DOHH2 (cell line): ENCODE measurements at regions not wholly inside any gene's neighbourhood (a gene's known extent, or its start where the extent isn't known, plus 50 kb on each side); places are given as distances from the start of the nearest gene placed in this dataset.

Experiments
- H3F3A ChIP-seq: fragments of 200-600 bp; sonication (generic), shearing (Covaris generic); 2 replicates; pipeline ENCODE4 v1.6.0; 2016; ENCODE audit warnings: antibody characterized with exemption, mild to moderate bottlenecking; ENCODE audit not compliant: control insufficient read depth, insufficient read depth
- H3K27ac ChIP-seq: fragments of 200-600 bp; sonication (generic); 2 replicates; pipeline ENCODE4 v1.5.1; 2014; ENCODE audit warnings: low read depth, mild to moderate bottlenecking, low read length, moderate library complexity
- H3K27me3 ChIP-seq: fragments of 200-600 bp; sonication (generic); 2 replicates; pipeline ENCODE4 v1.6.1; 2014; ENCODE audit warnings: mild to moderate bottlenecking, low read length, mixed read lengths; ENCODE audit not compliant: control insufficient read depth
- H3K36me3 ChIP-seq: fragments of 200-600 bp; sonication (generic); 2 replicates; pipeline ENCODE4 v1.6.1; 2014; ENCODE audit warnings: mild to moderate bottlenecking, low read length, moderate library complexity, mixed read lengths; ENCODE audit not compliant: control insufficient read depth
- H3K4me1 ChIP-seq: fragments of 200-600 bp; sonication (generic); 2 replicates; pipeline ENCODE4 v1.6.1; 2014; ENCODE audit warnings: mild to moderate bottlenecking, low read length, mixed read lengths; ENCODE audit not compliant: control insufficient read depth
- H3K4me2 ChIP-seq: fragments of 200-600 bp; sonication (generic); 2 replicates; pipeline ENCODE4 v1.6.0; 2014; ENCODE audit warnings: mild to moderate bottlenecking, low read length, moderate library complexity
- H3K4me3 ChIP-seq: fragments of 200-600 bp; sonication (generic); 2 replicates; pipeline ENCODE4 v1.5.1; 2014; ENCODE audit warnings: mild to moderate bottlenecking, low read length, mixed read lengths
- H3K79me2 ChIP-seq: fragments of 200-600 bp; sonication (generic); 2 replicates; pipeline ENCODE4 v1.6.1; 2014; ENCODE audit warnings: mild to moderate bottlenecking, low read length, mixed read lengths; ENCODE audit not compliant: control insufficient read depth
- H3K9me2 ChIP-seq: fragments of 200-600 bp; sonication (generic); replicated peaks from 2 replicates; pipeline ENCODE4 v1.6.1; 2014; ENCODE audit warnings: mild to moderate bottlenecking, low read length, mixed read lengths; ENCODE audit not compliant: control insufficient read depth
- H3K9me3 ChIP-seq: fragments of 200-600 bp; sonication (generic); 2 replicates; pipeline ENCODE4 v1.6.1; 2014; ENCODE audit warnings: antibody characterized with exemption, low read length, mixed read lengths; ENCODE audit not compliant: control insufficient read depth, insufficient read depth
- H4K20me1 ChIP-seq: fragments of 200-600 bp; sonication (generic); 2 replicates; pipeline ENCODE4 v1.6.0; 2014; ENCODE audit warnings: low read depth, mild to moderate bottlenecking, antibody characterized with exemption, low read length, moderate library complexity; ENCODE audit not compliant: control insufficient read depth, insufficient read depth
- EZH2phosphoT487 ChIP-seq: fragments of 200-600 bp; sonication (generic); IDR thresholded peaks from 2 replicates; pipeline ENCODE4 v1.6.1; 2017; ENCODE audit warnings: borderline replicate concordance, mild to moderate bottlenecking, antibody characterized with exemption, low read length, moderate library complexity, mixed read lengths
- TF ChIP-seq, protein P1 (sequence below): fragments of 200-600 bp; sonication (generic); IDR thresholded peaks from one replicate; pipeline ENCODE4 v1.5.1; 2014; ENCODE audit warnings: antibody characterized with exemption, mild to moderate bottlenecking, low read depth, low read length; ENCODE audit not compliant: poor library complexity, severe bottlenecking

DNA sequence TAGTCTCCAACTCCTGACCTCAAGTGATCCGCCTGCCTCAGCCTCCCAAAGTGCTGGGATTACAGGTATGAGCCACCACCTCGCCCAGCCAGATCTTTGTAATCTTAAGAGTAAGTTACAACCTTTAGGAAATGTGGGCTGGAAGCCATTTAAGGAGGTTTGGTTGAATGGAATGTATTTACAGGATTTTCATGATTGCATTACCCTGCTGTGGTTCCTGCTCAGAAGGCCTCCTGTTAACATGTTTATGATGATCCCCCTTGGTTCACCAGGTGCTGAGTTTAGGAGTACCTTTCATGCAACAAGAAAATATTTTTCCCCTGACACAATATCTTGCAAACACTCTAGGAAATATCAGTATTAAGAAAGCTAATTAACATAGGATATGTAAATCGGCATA lies 187.4 kb upstream of the SH3BP4 start:
- H3K4me3 ChIP-seq, result no peak overlapping the region
- H3K9me3 ChIP-seq, result no peaks in the 10 kb centered on the region
- H3K27ac ChIP-seq, result no peak overlapping the region
- no peaks in the 10 kb centered on the region for H3K4me1 ChIP-seq
- H3K36me3 ChIP-seq, result no peaks in the 10 kb centered on the region
- TF ChIP-seq, protein P1, sequence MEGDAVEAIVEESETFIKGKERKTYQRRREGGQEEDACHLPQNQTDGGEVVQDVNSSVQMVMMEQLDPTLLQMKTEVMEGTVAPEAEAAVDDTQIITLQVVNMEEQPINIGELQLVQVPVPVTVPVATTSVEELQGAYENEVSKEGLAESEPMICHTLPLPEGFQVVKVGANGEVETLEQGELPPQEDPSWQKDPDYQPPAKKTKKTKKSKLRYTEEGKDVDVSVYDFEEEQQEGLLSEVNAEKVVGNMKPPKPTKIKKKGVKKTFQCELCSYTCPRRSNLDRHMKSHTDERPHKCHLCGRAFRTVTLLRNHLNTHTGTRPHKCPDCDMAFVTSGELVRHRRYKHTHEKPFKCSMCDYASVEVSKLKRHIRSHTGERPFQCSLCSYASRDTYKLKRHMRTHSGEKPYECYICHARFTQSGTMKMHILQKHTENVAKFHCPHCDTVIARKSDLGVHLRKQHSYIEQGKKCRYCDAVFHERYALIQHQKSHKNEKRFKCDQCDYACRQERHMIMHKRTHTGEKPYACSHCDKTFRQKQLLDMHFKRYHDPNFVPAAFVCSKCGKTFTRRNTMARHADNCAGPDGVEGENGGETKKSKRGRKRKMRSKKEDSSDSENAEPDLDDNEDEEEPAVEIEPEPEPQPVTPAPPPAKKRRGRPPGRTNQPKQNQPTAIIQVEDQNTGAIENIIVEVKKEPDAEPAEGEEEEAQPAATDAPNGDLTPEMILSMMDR, result no peak
- TF ChIP-seq EZH2phosphoT487, result no peak
- no peaks in the 10 kb centered on the region for H3K27me3 ChIP-seq
- H3K4me2 ChIP-seq, result no peak overlapping the region
- no peaks in the 10 kb centered on the region for H3K79me2 ChIP-seq
- no peaks in the 10 kb centered on the region for H4K20me1 ChIP-seq
- H3K9me2 ChIP-seq, result no peaks in the 10 kb centered on the region
- no peaks in the 10 kb centered on the region for H3F3A ChIP-seq

DNA sequence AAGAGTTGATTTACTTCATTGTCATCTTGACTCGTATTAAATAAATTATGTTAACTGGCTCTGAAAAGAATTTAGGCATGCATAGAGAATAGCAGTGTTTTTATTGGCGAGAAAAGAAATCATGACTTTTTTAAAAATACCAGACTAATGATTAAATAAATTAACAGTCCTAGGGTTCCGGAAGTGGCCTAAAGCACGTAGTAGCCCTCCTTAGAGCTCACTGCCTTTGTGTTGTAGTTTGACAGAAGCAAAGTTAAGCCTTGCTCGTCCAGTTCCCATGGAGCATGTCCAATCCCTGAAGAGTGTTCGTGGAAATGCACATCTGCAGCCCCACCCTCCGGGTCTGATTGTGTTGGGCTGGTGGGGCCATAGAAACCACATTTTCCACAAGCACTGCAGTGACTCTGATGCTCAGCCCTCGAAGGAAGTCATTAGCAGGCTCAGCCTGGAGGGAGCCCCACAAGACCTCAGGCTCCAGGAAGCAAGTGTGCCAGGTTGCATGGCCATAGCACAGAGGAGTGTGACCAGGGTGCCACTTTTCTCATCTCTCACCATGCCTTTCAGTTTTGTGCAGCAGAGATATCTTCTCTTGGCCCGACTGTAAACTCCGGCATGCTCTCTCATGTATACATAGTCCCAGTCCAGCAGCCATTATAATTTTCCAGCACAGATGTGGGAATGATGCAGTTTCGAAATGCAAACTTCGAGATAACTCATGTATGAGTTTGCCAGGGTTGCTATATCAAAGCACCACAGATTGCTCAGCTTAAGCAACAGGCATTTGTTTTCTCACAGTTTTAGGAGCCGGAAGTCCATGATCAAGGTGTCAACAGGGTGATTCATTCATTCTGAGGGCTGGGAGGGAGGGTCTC lies 188.6 kb upstream of the SH3BP4 start:
- H3K79me2 ChIP-seq, result no peaks in the 10 kb centered on the region
- no peak overlapping the region for H3K4me3 ChIP-seq
- no peaks in the 10 kb centered on the region for H3K36me3 ChIP-seq
- no peak overlapping the region for H3K27ac ChIP-seq
- H3K4me2 ChIP-seq, result no peak overlapping the region
- H3K4me1 ChIP-seq, result no peaks in the 10 kb centered on the region
- H4K20me1 ChIP-seq, result no peaks in the 10 kb centered on the region
- H3K27me3 ChIP-seq, result no peaks in the 10 kb centered on the region
- H3K9me3 ChIP-seq, result no peaks in the 10 kb centered on the region
- no peaks in the 10 kb centered on the region for H3K9me2 ChIP-seq
- TF ChIP-seq, protein P1, result no peak
- TF ChIP-seq EZH2phosphoT487, result no peak
- no peaks in the 10 kb centered on the region for H3F3A ChIP-seq

DNA sequence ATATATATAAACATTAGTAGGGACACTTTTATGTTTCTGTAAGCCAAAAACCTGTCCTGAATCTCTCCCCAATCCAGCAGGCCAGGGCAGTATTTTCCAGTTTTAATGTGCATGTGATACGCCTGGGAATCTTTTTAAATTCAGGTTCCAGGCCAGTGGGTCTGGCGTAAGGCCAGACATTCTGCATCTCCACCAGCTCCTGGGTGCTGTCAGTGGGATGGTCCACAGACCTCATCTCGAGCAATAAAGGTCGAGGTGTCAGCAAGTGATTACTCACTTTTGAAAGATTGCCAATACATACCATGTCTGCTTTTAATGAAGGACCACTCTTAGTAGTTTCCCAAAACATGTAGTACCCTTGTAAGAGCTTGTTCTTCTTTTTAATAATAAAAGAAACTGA lies 189.9 kb upstream of the SH3BP4 start:
- Histone ChIP-seq H3K27ac (no peak overlapping the region), H3K27me3 (no peaks in the 10 kb centered on the region), H3K4me1 (no peaks in the 10 kb centered on the region), H3K36me3 (no peaks in the 10 kb centered on the region), H3K4me2 (no peak overlapping the region), H3F3A (no peaks in the 10 kb centered on the region), H3K9me3 (no peaks in the 10 kb centered on the region), H4K20me1 (no peaks in the 10 kb centered on the region), H3K4me3 (no peak overlapping the region), H3K79me2 (no peaks in the 10 kb centered on the region), H3K9me2 (no peaks in the 10 kb centered on the region)
- TF ChIP-seq, protein P1, result no peak
- TF ChIP-seq EZH2phosphoT487, result no peak
